Nucleus accumbens (tissue), 56 donors: ENCODE measurements at regions not wholly inside any gene's neighbourhood (a gene's known extent, or its start where the extent isn't known, plus 50 kb on each side); places are given as distances from the start of the nearest gene placed in this dataset.

Source experiments
- DNase-seq, 56 donors: peaks; one replicate each; lab custom pipeline; 2025; lab: John Stamatoyannopoulos, UW

DNA sequence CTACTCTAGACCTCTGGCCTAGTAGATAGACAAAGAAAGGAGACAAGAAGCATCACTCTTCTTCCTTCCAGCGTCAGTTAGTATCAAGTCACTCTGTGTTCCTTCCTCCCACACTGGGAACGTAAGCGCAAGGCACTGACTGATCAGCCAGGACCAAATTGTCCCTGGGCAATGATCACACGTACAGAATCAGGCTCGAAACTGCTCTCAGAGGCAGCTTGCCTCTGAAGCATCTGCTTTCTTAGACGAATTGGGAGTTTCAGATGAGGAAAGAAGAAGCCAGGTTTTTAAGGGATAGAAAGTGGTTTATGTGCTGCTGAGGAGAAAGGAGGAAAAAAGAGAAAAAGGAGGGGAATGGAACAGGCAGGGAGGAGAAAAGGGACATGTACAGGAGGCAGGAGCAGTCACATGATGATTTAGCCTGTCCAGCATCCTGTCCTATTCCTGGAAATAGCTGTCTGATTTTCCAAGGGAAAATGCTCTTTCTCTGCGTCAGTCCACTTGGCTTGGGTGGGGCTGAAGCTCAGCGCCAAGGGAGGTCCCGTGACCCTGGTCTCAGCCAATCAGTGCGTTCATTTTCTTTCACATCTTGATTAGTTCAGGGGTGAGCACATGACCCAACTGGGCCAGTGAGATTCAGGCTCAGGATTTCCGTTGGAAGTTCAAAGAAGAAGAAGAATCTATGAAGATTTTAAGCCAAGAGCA, 102.0 kb upstream of the PRICKLE2 start:
- DNase-seq: no peak

DNA sequence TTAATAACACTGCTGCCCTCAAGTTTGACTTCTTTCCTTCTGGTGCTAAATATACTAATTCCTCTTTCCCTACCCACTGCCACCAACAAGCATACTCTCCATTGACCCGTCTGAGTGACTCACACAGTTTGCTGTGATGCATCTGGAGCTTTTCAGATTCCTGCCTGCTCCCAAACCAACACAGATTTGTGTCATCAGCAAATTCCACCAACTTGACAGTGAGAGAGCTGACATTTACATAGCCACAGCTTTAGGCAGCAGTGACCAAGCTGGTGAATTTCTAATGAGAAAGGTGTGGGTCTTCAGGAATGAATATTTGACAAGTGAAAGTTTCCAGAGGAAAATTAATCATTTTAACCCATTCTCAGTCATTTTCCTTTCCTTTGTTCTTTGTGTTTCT, 96.5 kb upstream of the PRICKLE2 start:
- no peak for DNase-seq

- no peak for DNase-seq
Measured at GRCh38 chr3:64319391-64319790, 94.1 kb upstream of the PRICKLE2 start.

GRCh38 chr3:64318668-64319271, 93.5 kb upstream of the PRICKLE2 start:
- DNase-seq: no peak

GRCh38 chr3:64318001-64318400, 92.7 kb upstream of the PRICKLE2 start:
- DNase-seq: no peak

DNA sequence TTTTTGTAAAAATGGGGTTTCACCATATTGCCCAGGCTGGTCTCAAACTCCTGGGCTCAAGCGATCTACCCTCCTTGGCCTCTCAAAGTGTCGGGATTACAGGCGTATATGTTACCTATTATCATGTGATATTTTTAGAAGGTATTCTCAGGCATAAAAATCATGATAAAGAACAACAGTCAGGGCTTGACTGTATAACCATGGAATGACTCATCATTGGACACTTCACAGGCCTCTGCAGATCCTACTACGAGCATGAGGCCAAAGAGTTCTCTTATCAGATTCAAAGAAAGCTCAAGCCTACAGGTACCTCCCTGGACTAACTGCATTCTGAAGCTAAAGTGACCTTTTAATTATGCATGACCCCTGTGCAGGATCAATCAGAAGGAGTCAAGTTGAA, 91.7 kb upstream of the PRICKLE2 start:
- no peak for DNase-seq

DNA sequence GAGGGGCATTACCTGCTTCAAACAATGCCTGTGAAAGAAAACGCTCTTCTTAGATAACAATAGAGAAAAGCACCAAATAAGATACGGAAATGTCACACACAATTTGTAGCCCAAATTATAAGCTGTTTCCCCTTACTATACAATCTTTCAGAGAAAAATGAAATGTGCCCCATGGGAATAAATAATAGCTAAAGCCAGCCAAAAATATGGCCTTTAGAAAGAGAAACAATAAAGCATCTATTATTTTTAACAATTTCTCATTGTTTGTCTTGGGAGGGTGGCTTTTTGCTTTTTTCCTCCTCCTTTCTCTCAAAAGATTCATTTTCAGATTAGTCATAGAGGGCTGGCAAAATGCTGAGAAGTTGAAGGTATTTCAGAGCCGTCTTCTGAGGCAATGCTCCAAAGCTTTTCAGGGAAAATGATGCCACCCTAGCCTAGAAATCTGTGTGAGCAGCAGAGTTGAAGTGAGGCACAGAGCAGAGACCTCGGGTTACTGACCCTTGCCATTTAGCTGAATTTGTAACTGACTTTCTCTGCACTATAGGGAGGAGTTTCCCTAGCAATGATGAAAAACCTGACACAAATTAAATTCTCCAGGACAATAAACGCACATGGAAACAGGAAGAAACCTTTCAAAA, 86.3 kb upstream of the PRICKLE2 start:
- peak in 3 of 56 donors; percentile 2 to 16 (median 4) for DNase-seq

GRCh38 chr3:64308931-64309330, 83.7 kb upstream of the PRICKLE2 start:
- DNase-seq: no peak

GRCh38 chr3:64306745-64307144, 81.5 kb upstream of the PRICKLE2 start:
- DNase-seq: no peak

DNA sequence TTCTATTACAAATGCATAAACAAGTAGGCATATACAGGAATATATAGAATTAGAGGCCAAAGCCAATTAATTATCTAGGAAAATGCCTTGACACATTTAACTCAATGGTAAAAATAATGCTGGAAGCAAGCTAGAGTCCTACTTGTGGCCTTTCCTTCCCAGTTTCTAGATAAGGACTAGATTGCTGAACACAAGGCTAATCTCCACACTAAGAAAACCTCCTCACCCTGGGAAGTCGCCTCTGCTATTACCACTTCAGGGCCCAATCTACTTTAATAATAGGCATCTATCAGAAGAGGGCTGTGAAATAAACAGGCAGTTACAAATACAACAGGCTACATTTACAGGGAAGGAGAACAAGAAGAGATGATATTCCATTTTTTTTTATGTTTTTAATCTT, 80.5 kb upstream of the PRICKLE2 start:
- no peak for DNase-seq

GRCh38 chr3:64304828-64305410, 79.7 kb upstream of the PRICKLE2 start:
- no peak for DNase-seq

DNA sequence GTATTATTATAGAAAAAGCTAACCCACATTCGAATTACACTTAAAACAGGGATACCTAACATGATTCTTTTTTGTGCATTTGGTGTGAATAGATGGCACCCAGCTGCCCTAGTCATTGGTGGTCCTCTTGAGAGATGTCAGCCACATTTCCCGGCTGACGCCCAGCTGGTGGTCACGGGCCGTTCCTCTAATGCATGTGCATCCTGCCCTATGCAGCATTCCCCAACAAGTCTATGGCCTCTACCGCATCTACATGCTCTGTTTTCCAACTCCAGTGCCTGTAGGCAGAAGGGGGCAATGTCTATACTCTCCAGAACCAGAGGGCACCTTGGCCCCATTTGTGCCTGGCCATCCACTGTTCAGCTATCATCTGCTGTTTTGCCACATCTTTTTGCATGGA, 78.6 kb upstream of the PRICKLE2 start:
- DNase-seq: no peak

DNA sequence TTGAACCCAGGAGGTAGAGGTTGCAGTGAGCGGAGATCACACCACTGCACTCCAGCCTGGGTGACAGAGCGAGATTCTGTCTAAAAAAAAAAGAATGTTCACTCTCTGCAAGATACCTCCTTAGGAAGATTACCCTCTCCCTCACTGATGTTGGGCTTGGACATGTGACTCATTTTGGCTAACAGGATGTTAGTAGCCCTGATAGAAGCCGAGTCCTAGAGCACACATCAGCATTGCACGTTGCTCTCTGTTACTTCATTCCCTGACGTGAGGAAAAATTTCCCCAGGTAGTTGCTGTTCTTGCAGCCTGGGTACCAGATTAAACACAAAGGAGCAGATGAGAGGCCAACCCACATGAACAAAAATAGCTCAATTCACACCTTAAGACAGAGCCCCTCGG, 78.1 kb upstream of the PRICKLE2 start:
- DNase-seq: no peak

GRCh38 chr3:64301476-64301875, 76.2 kb upstream of the PRICKLE2 start:
- DNase-seq: no peak

GRCh38 chr3:64300790-64301423, 75.6 kb upstream of the PRICKLE2 start:
- DNase-seq: no peak

DNA sequence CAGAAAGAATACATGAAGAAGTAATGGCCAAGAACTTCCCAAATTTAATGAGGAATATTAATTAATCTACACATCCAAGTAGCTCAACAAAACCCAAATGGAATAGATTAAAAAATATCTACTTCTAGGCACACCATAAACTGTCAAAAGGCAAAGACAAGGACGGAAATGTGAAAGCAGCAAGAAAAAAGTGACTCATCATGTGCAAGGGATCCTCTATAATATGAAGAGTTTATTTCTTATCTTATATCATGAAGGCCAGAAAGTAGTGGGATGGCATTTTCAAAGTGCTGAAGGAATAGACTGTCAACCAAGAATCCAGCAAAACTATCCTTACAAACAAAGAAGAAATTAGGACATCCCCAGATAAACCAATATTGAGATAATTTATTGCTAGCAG, 73.9 kb upstream of the PRICKLE2 start:
- no peak for DNase-seq

DNA sequence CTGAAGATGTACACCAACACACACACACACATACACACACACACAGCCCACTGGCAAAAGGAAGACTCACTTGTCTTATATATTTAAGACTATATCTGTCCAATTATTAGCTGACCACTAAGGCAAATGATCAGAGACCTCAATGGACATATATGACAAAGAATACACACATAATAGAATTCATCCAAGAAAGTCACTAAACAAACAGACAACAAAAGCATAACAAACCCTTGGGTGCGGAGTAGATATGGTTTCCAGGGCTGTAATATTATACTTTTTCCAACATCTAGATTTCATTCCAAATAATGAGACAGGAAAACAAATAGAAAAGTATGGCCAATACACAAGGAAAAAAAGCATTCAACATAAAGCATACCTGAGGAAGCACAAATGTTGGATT, 72.3 kb upstream of the PRICKLE2 start:
- DNase-seq: no peak

DNA sequence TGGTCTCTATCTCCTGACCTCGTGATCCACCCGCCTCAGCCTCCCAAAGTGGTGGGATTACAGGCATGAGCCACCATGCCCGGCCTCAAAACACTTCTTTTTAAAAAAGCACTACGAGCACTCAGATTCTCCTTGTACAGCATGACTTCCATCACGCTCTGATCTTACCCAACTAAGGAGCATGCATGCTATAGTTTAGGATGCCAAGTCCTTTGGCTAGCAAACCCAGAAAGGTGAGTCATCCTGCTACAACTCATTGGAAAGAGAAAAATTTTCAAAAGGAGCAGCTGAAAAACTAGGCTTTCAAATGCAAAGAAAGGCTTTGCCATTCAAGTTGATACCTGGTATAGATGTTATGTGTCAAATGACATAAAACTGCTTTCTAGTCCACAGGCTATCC, 70.3 kb upstream of the PRICKLE2 start:
- DNase-seq: no peak

GRCh38 chr3:64294771-64295170, 69.5 kb upstream of the PRICKLE2 start:
- no peak for DNase-seq

- DNase-seq: no peak
Measured at GRCh38 chr3:64293121-64293520, 67.9 kb upstream of the PRICKLE2 start.

GRCh38 chr3:64291956-64292355, 66.7 kb upstream of the PRICKLE2 start:
- DNase-seq: no peak
